HEK293 (cell line): ENCODE measurements at regions not wholly inside any gene's neighbourhood (a gene's known extent, or its start where the extent isn't known, plus 50 kb on each side); places are given as distances from the start of the nearest gene placed in this dataset.

Experiments
- ZNF626 ChIP-seq: fragments of 450-650 bp; sonication (Bioruptor Pico); formaldehyde crosslinking; IDR thresholded peaks from 2 replicates; pipeline ENCODE4 v1.5.1; 2018; ENCODE audit warnings: missing biosample characterization, missing genetic modification characterization, inconsistent platforms
- TF ChIP-seq, protein P1 (sequence below): fragments of 450-650 bp; formaldehyde crosslinking; IDR thresholded peaks from 2 replicates; pipeline ENCODE4 v1.5.1; 2016; ENCODE audit warnings: missing biosample characterization, missing genetic modification characterization
- TF ChIP-seq, protein P2 (sequence below): fragments of 450-650 bp; formaldehyde crosslinking; IDR thresholded peaks from 2 replicates; pipeline ENCODE4 v1.5.1; 2016; ENCODE audit warnings: missing biosample characterization, missing genetic modification characterization
- TF ChIP-seq, protein P3 (sequence below): fragments of 450-650 bp; formaldehyde crosslinking; IDR thresholded peaks from 2 replicates; pipeline ENCODE4 v1.5.1; 2016; ENCODE audit warnings: missing biosample characterization, missing genetic modification characterization, low read depth

DNA sequence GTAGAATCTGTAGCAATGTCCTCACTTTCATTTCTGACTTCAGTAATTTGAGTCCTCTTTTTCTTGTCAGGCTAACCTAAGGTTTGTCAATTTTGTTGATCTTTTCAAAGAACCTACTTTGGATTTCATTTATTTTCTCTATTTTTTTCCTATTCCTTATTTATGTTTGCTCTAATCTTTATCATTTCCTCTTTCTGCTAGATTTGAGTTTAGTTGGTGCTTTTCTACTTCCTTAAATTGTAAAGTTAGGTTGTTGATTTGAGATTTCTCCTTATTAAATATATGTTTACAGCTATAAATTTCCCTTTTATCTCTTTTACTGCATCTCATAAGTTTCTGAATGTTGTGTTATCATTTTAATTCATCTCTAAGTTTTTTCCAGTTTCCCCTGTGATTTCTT is 75.1 kb upstream of the FAM120A start:
- TF ChIP-seq, protein P1, sequence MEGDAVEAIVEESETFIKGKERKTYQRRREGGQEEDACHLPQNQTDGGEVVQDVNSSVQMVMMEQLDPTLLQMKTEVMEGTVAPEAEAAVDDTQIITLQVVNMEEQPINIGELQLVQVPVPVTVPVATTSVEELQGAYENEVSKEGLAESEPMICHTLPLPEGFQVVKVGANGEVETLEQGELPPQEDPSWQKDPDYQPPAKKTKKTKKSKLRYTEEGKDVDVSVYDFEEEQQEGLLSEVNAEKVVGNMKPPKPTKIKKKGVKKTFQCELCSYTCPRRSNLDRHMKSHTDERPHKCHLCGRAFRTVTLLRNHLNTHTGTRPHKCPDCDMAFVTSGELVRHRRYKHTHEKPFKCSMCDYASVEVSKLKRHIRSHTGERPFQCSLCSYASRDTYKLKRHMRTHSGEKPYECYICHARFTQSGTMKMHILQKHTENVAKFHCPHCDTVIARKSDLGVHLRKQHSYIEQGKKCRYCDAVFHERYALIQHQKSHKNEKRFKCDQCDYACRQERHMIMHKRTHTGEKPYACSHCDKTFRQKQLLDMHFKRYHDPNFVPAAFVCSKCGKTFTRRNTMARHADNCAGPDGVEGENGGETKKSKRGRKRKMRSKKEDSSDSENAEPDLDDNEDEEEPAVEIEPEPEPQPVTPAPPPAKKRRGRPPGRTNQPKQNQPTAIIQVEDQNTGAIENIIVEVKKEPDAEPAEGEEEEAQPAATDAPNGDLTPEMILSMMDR (tag by site-specific recombination), result no peak
- TF ChIP-seq, protein P2, sequence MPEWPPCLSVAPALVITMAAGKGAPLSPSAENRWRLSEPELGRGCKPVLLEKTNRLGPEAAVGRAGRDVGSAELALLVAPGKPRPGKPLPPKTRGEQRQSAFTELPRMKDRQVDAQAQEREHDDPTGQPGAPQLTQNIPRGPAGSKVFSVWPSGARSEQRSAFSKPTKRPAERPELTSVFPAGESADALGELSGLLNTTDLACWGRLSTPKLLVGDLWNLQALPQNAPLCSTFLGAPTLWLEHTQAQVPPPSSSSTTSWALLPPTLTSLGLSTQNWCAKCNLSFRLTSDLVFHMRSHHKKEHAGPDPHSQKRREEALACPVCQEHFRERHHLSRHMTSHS (tag by site-specific recombination), result no peak
- TF ChIP-seq, protein P3, sequence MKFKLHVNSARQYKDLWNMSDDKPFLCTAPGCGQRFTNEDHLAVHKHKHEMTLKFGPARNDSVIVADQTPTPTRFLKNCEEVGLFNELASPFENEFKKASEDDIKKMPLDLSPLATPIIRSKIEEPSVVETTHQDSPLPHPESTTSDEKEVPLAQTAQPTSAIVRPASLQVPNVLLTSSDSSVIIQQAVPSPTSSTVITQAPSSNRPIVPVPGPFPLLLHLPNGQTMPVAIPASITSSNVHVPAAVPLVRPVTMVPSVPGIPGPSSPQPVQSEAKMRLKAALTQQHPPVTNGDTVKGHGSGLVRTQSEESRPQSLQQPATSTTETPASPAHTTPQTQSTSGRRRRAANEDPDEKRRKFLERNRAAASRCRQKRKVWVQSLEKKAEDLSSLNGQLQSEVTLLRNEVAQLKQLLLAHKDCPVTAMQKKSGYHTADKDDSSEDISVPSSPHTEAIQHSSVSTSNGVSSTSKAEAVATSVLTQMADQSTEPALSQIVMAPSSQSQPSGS (tag by site-specific recombination), result no peak
- no peak for TF ChIP-seq ZNF626 (tag by site-specific recombination)
